ENCODE measurements at regions not wholly inside any gene's neighbourhood (a gene's known extent, or its start where the extent isn't known, plus 50 kb on each side); places are given as distances from the start of the nearest gene placed in this dataset.

DNA sequence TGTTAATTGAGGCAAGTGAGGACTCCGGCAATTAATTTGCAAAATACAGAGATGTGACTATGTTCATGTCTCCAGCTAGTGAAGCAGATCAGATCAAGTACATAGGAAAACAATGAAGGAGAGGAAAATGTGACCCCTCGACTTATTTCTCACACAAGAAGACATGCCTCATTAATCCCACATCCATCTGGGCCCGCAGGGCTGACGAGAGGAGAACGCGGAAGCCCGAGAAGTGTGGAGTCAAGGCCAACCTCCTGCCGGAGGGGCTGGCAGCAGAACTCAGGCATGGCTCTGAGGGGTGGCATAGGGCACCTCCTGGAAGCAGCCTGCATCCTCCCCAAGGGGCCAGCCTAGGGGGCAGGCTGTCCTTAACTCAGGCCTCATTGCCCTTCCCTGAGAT, 54.4 kb downstream of the ZNF503 start:
- no peaks in the 10 kb centered on the region for H3K9me3 Mint-ChIP-seq
- no peak overlapping the region for H3K4me3 Mint-ChIP-seq
- CTCF ChIA-PET: no interaction called here
- H3K4me1 Mint-ChIP-seq (ENCODE audit: low read depth): no peaks in the 10 kb centered on the region
- no peaks in the 10 kb centered on the region for H3K27me3 Mint-ChIP-seq
- TF ChIP-seq, protein P1, sequence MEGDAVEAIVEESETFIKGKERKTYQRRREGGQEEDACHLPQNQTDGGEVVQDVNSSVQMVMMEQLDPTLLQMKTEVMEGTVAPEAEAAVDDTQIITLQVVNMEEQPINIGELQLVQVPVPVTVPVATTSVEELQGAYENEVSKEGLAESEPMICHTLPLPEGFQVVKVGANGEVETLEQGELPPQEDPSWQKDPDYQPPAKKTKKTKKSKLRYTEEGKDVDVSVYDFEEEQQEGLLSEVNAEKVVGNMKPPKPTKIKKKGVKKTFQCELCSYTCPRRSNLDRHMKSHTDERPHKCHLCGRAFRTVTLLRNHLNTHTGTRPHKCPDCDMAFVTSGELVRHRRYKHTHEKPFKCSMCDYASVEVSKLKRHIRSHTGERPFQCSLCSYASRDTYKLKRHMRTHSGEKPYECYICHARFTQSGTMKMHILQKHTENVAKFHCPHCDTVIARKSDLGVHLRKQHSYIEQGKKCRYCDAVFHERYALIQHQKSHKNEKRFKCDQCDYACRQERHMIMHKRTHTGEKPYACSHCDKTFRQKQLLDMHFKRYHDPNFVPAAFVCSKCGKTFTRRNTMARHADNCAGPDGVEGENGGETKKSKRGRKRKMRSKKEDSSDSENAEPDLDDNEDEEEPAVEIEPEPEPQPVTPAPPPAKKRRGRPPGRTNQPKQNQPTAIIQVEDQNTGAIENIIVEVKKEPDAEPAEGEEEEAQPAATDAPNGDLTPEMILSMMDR (IDR thresholded peaks at IDR 0.05): no peak
- intact Hi-C loops (cut with micrococcal nuclease): no loop called here
- H3K36me3 Mint-ChIP-seq (ENCODE audit: low read depth): no peaks in the 10 kb centered on the region
- POLR2A ChIA-PET: no interaction called here
- DNase-seq (no peak), ATAC-seq (no peak)
- no peak overlapping the region for H3K27ac Mint-ChIP-seq

DNA sequence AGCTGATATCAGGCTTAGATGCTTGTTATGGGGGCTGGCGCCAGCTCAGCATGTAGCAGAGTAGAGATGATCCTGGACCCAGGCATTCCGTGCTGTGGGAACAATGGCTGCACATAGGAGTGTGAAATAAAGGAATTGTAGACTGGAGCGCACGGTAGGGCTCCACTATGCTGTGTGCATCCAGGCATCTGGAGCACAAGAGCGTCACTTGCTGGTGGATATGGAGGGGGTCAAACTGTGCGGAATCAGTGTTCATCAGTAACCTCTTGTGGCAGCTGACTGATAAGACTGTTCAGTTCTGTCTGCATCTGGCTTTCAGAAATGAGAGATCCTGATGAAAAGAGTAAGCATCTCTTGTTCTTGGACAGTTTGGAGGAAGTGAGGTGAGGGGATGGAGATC, 55.8 kb downstream of the ZNF503 start:
- no peak overlapping the region for H3K27ac Mint-ChIP-seq
- H3K27me3 Mint-ChIP-seq: no peaks in the 10 kb centered on the region
- no peaks in the 10 kb centered on the region for H3K4me1 Mint-ChIP-seq (ENCODE audit: low read depth)
- ChIA-PET CTCF (no interaction called here), POLR2A (no interaction called here)
- H3K36me3 Mint-ChIP-seq (ENCODE audit: low read depth): no peaks in the 10 kb centered on the region
- H3K4me3 Mint-ChIP-seq: no peak overlapping the region
- intact Hi-C loops (cut with micrococcal nuclease): no loop called here
- no peaks in the 10 kb centered on the region for H3K9me3 Mint-ChIP-seq
- no peak for DNase-seq
- TF ChIP-seq, protein P1 (IDR thresholded peaks at IDR 0.05): no peak
- no peak for ATAC-seq

DNA sequence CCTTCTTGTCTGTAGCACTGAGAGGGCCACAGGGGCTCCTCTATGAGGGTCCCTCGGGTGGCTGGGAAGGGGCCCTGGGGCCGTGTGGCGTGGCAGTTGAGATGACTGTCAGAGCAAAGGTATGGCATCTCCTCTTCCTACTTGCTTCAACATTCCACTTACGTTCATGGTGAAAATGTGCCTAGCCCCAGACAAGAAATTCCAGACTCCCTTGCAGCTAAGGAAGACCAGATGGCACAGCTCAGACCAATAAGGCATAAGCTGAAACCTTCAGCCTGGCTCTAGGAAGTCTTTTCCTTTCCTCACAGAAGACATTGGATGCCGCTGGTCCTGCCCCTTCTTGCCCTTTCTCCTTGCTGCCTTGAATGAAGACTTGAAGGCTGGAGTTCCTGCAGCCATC, 57.4 kb downstream of the ZNF503 start:
- H3K4me1 Mint-ChIP-seq (ENCODE audit: low read depth): no peaks in the 10 kb centered on the region
- no peak overlapping the region for H3K27ac Mint-ChIP-seq
- H3K9me3 Mint-ChIP-seq: no peaks in the 10 kb centered on the region
- ChIA-PET CTCF (no interaction called here), POLR2A (no interaction called here)
- TF ChIP-seq, protein P1 (IDR thresholded peaks at IDR 0.05): no peak
- ATAC-seq: no peak
- intact Hi-C loops (cut with micrococcal nuclease): no loop called here
- H3K4me3 Mint-ChIP-seq: no peak overlapping the region
- DNase-seq: no peak
- no peaks in the 10 kb centered on the region for H3K27me3 Mint-ChIP-seq
- H3K36me3 Mint-ChIP-seq (ENCODE audit: low read depth): no peaks in the 10 kb centered on the region

DNA sequence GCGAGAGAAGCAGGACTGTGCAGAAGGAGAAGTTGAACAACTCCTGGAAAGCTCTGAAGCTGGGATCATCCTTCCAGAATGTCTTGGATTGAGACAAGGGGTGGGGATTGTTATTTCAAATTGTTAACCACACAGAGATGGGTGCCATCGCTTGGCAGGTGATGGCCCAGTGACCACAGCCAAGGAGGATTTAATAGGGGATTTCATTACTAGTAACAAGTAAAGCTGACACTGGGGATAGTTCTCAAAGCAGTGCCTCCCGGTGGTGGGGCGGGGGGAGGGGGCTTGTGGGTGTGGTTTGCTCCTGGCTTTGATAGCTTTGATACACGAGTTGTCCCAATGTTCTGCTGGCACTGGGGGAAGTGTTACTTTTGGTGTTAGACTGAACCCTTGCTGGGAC, 59.2 kb downstream of the ZNF503 start:
- no peak overlapping the region for H3K4me3 Mint-ChIP-seq
- H3K4me1 Mint-ChIP-seq (ENCODE audit: low read depth): no peaks in the 10 kb centered on the region
- TF ChIP-seq, protein P1 (IDR thresholded peaks at IDR 0.05): no peak
- intact Hi-C loops (cut with micrococcal nuclease): no loop called here
- no peaks in the 10 kb centered on the region for H3K9me3 Mint-ChIP-seq
- H3K27me3 Mint-ChIP-seq: no peaks in the 10 kb centered on the region
- no peak overlapping the region for H3K27ac Mint-ChIP-seq
- H3K36me3 Mint-ChIP-seq (ENCODE audit: low read depth): no peaks in the 10 kb centered on the region
- no peak for ATAC-seq
- no peak for DNase-seq
- CTCF ChIA-PET: no interaction called here
- POLR2A ChIA-PET: no interaction called here

DNA sequence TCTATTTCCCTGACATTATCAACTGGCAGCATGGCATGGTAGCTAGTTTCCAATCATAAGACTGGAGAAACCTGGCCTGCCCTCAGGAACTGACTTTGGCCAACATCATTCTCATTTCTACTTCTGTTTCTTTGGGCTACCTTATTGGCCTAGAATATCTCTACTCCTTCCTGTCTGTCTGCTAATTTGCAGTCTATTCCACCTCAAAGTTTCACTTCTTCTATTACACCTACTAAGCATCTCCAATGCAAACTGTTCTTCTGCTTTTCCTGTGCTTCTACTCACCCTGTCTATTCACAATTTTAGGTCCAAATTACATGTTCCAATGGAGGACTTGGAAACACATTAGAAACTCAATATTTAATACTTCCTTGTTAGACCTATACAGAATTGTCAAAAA, 65.6 kb downstream of the ZNF503 start:
- no peak overlapping the region for H3K4me3 Mint-ChIP-seq
- peaks cover 3% of the 10 kb centered on the region for H3K27me3 Mint-ChIP-seq
- TF ChIP-seq, protein P1 (IDR thresholded peaks at IDR 0.05): no peak
- DNase-seq (no peak), ATAC-seq (no peak)
- CTCF ChIA-PET: no interaction called here
- no peak overlapping the region for H3K27ac Mint-ChIP-seq
- H3K4me1 Mint-ChIP-seq (ENCODE audit: low read depth): no peaks in the 10 kb centered on the region
- no peaks in the 10 kb centered on the region for H3K9me3 Mint-ChIP-seq
- H3K36me3 Mint-ChIP-seq (ENCODE audit: low read depth): no peaks in the 10 kb centered on the region
- POLR2A ChIA-PET: no interaction called here
- intact Hi-C loops (cut with micrococcal nuclease): no loop called here

All from activated CD8-positive, alpha-beta T cell treated with anti-CD3 and anti-CD28 coated beads for 36 hours (primary cell).